GM12878 (cell line): ENCODE measurements at regions not wholly inside any gene's neighbourhood (a gene's known extent, or its start where the extent isn't known, plus 50 kb on each side); places are given as distances from the start of the nearest gene placed in this dataset.

Source experiments
- ATAC-seq: fragments of 200-7000 bp; cut with Tn5 transposase; 3 replicates; pipeline ENCODE4 v1.9.1; 2020; ENCODE audit warnings: mild to moderate bottlenecking, moderate library complexity
- BruUV-seq: library from RNA; stranded (reverse); fragments of 400-500 nt; replicated peaks from 2 replicates; lab custom pipeline; 2021; lab: Mats Ljungman, UMichigan
- CTCF ChIA-PET: fragments of 300-600 bp; sonication (Branson Sonifier 250); formaldehyde crosslinking; extraction: SDS; loops from one replicate; lab custom pipeline; 2021; ENCODE audit warnings: inconsistent platforms; lab: Yijun Ruan, JAX
- POLR2A ChIA-PET: fragments of 350-600 bp; formaldehyde crosslinking; extraction: SDS; loops from one replicate; lab custom pipeline; 2021; ENCODE audit warnings: inconsistent platforms; lab: Charles Lee
- RAD21 ChIA-PET: fragments of 300-600 bp; sonication (Branson Sonifier 250); formaldehyde crosslinking; loops from one replicate; lab custom pipeline; 2023; ENCODE audit warnings: antibody characterized with exemption; ENCODE audit not compliant: unreplicated experiment; lab: Charles Lee
- SMC1A ChIA-PET: fragments of 300-600 bp; sonication (Branson Sonifier 250); formaldehyde crosslinking; loops from one replicate; lab custom pipeline; 2023; ENCODE audit not compliant: unreplicated experiment, uncharacterized antibody; lab: Charles Lee
- DNase-seq: peaks from one replicate; pipeline ENCODE4 v3.0.0-alpha.2; 2011; ENCODE audit warnings: low read depth, low spot score
- FAIRE-seq: peaks from 3 replicates; lab custom pipeline; 2011; peaks lifted over from hg19 to GRCh38; lab: Jason Lieb, UNC
- H2AFZ ChIP-seq: 2 replicates; pipeline ENCODE4 v1.6.0; 2011; ENCODE audit warnings: low read depth, low read length, control low read depth; ENCODE audit not compliant: control insufficient read depth
- H3K27ac ChIP-seq: 2 replicates; pipeline ENCODE4 v1.5.1; 2011; ENCODE audit warnings: control low read depth; ENCODE audit not compliant: control insufficient read depth, insufficient read depth
- H3K27me3 ChIP-seq, 2 experiments: replicated peaks in 1 of 2; 2 replicates each; pipeline versions ENCODE4 v1.6.0 to v1.6.1; 2011; ENCODE audit warnings: low read length in 1 of 2; ENCODE audit not compliant: control insufficient read depth in 2 of 2, insufficient read depth in 2 of 2
- H3K36me3 ChIP-seq, 2 experiments: 2 replicates each; pipeline ENCODE4 v1.5.1; 2011; ENCODE audit warnings: low read length in 1 of 2; ENCODE audit not compliant: control insufficient read depth in 2 of 2, insufficient read depth in 2 of 2
- H3K4me1 ChIP-seq: 2 replicates; pipeline ENCODE4 v1.6.1; 2011; ENCODE audit warnings: mild to moderate bottlenecking, low read length, moderate library complexity, mixed read lengths; ENCODE audit not compliant: control insufficient read depth, insufficient read depth
- H3K4me2 ChIP-seq: 2 replicates; pipeline ENCODE4 v1.6.0; 2011; ENCODE audit warnings: control low read depth; ENCODE audit not compliant: control insufficient read depth, insufficient read depth
- H3K4me3 ChIP-seq: fragments of 200-600 bp; sonication (generic); 2 replicates; pipeline ENCODE4 v1.5.1; 2016
- H3K79me2 ChIP-seq: 2 replicates; pipeline ENCODE4 v1.6.0; 2011; ENCODE audit warnings: low read length; ENCODE audit not compliant: control insufficient read depth, insufficient read depth
- H3K9ac ChIP-seq: 2 replicates; pipeline ENCODE4 v1.8.0; 2011; ENCODE audit warnings: low read length, control low read depth, mixed read lengths; ENCODE audit not compliant: control insufficient read depth, insufficient read depth
- H3K9me3 ChIP-seq: replicated peaks from 3 replicates; pipeline ENCODE4 v1.5.1; 2011; ENCODE audit warnings: mild to moderate bottlenecking, low read length; ENCODE audit not compliant: control insufficient read depth, insufficient read depth
- H4K20me1 ChIP-seq: 2 replicates; pipeline ENCODE4 v1.6.0; 2011; ENCODE audit not compliant: control insufficient read depth, insufficient read depth
- BACH1 ChIP-seq: fragments of 450-650 bp; IDR thresholded peaks from 2 replicates; pipeline ENCODE4 v1.6.1; 2017; ENCODE audit warnings: mild to moderate bottlenecking, borderline replicate concordance
- CBX3 ChIP-seq: fragments of 200-600 bp; sonication (generic); IDR thresholded peaks from 2 replicates; pipeline ENCODE4 v1.6.1; 2016; ENCODE audit warnings: low read depth, borderline replicate concordance
- IKZF1 ChIP-seq: fragments of 450-650 bp; conservative IDR thresholded peaks from 2 replicates; pipeline ENCODE4 v1.6.1; 2017; ENCODE audit warnings: antibody characterized with exemption, mild to moderate bottlenecking
- JUND ChIP-seq: IDR thresholded peaks from 2 replicates; pipeline ENCODE4 v1.6.1; 2012; ENCODE audit warnings: low read depth, mild to moderate bottlenecking, low read length, improper control_type of control experiment, moderate library complexity
- NBN ChIP-seq: fragments of 450-650 bp; IDR thresholded peaks from 2 replicates; pipeline ENCODE4 v1.6.1; 2016
- NFYA ChIP-seq: IDR thresholded peaks from 2 replicates; pipeline ENCODE4 v1.6.1; 2011; ENCODE audit warnings: low read depth, mild to moderate bottlenecking, low read length, improper control_type of control experiment, borderline replicate concordance
- SKIL ChIP-seq: fragments of 450-650 bp; IDR thresholded peaks from 2 replicates; pipeline ENCODE4 v1.6.1; 2017; ENCODE audit warnings: mild to moderate bottlenecking, low read depth, inconsistent platforms; ENCODE audit not compliant: poor library complexity, severe bottlenecking
- SRF ChIP-seq, 2 experiments: IDR thresholded peaks; 2 replicates each; pipeline ENCODE4 v1.6.1; 2011; ENCODE audit warnings: low read depth in 2 of 2, low read length in 2 of 2, mild to moderate bottlenecking in 1 of 2, moderate library complexity in 1 of 2
- SUZ12 ChIP-seq: fragments of 200-600 bp; sonication (generic); IDR thresholded peaks from one replicate; pipeline ENCODE4 v1.6.1; 2018; ENCODE audit warnings: antibody characterized with exemption, mild to moderate bottlenecking; ENCODE audit not compliant: unreplicated experiment
- TAF1 ChIP-seq: IDR thresholded peaks from 2 replicates; pipeline ENCODE4 v1.6.1; 2011; ENCODE audit warnings: mild to moderate bottlenecking, low read depth, low read length, borderline replicate concordance
- USF1 ChIP-seq: IDR thresholded peaks from 2 replicates; pipeline ENCODE4 v1.6.1; 2011; ENCODE audit warnings: borderline replicate concordance, low read depth, mild to moderate bottlenecking, moderate library complexity, mixed read lengths, low read length; ENCODE audit not compliant: insufficient read depth; ENCODE audit errors: extremely low read length
- YBX1 ChIP-seq: fragments of 450-650 bp; IDR thresholded peaks from 2 replicates; pipeline ENCODE4 v1.6.1; 2016; ENCODE audit warnings: antibody characterized with exemption
- WGBS: methylation state at CpG from one replicate; pipeline ENCODE4 v1.1.6; 2016; ENCODE audit warnings: low lambda C conversion rate; ENCODE audit not compliant: insufficient replicate concordance, insufficient coverage; ENCODE audit errors: missing lambda C conversion rate; 5-methylcytosine and 5-hydroxymethylcytosine counted together
- in situ Hi-C: fragments of 300-500 bp; cut with MboI; formaldehyde crosslinking; loops from 9 replicates; pipeline ENCODE4 v1.14.3; 2018; ENCODE audit warnings: mixed read lengths
- intact Hi-C: fragments of 100-400 bp; cut with micrococcal nuclease; formaldehyde crosslinking; loops from one replicate; pipeline ENCODE4 v1.14.2; 2022; ENCODE audit not compliant: unreplicated experiment
- TF ChIP-seq, protein P1 (sequence below): IDR thresholded peaks from 2 replicates; pipeline ENCODE4 v1.6.1; 2012; ENCODE audit warnings: improper control_type of control experiment, low read depth, low read length; ENCODE audit not compliant: insufficient replicate concordance
- TF ChIP-seq, protein P2 (sequence below): IDR thresholded peaks from 2 replicates; pipeline ENCODE4 v1.6.1; 2012; ENCODE audit warnings: low read depth, low read length, improper control_type of control experiment

GRCh38 chr2:155115846-155116245, 417.4 kb downstream of the KCNJ3 start:
- BruUV-seq = no TSS peak
- in situ Hi-C loops = no loop called here
- ATAC-seq (no peak), FAIRE-seq (no peak)
- Histone ChIP-seq H3K4me1 (no peaks in the 10 kb centered on the region), H3K27me3 (no peaks in the 10 kb centered on the region), H2AFZ (no peak overlapping the region), H3K9me3 (peaks cover 3% of the 10 kb centered on the region; the same call in 2 of the 3 replicates), H4K20me1 (no peaks in the 10 kb centered on the region), H3K4me3 (no peak overlapping the region), H3K9ac (no peak overlapping the region)
- WGBS = 74% methylated on average over 1 of the region's 1 CpG
- ChIA-PET CTCF (no interaction called here), RAD21 (no interaction called here)
- TF ChIP-seq SRF (IDR thresholded peaks at IDR 0.05; ENCODE audit: low read depth in 2 of 2, low read length in 2 of 2) (no peak), NBN (no peak), BACH1 (no peak), USF1 (no peak), JUND (no peak), TAF1 (no peak), YBX1 (no peak), SKIL (no peak), NFYA (no peak), IKZF1 (no peak), SUZ12 (no peak), CBX3 (no peak)
- TF ChIP-seq, protein P1, sequence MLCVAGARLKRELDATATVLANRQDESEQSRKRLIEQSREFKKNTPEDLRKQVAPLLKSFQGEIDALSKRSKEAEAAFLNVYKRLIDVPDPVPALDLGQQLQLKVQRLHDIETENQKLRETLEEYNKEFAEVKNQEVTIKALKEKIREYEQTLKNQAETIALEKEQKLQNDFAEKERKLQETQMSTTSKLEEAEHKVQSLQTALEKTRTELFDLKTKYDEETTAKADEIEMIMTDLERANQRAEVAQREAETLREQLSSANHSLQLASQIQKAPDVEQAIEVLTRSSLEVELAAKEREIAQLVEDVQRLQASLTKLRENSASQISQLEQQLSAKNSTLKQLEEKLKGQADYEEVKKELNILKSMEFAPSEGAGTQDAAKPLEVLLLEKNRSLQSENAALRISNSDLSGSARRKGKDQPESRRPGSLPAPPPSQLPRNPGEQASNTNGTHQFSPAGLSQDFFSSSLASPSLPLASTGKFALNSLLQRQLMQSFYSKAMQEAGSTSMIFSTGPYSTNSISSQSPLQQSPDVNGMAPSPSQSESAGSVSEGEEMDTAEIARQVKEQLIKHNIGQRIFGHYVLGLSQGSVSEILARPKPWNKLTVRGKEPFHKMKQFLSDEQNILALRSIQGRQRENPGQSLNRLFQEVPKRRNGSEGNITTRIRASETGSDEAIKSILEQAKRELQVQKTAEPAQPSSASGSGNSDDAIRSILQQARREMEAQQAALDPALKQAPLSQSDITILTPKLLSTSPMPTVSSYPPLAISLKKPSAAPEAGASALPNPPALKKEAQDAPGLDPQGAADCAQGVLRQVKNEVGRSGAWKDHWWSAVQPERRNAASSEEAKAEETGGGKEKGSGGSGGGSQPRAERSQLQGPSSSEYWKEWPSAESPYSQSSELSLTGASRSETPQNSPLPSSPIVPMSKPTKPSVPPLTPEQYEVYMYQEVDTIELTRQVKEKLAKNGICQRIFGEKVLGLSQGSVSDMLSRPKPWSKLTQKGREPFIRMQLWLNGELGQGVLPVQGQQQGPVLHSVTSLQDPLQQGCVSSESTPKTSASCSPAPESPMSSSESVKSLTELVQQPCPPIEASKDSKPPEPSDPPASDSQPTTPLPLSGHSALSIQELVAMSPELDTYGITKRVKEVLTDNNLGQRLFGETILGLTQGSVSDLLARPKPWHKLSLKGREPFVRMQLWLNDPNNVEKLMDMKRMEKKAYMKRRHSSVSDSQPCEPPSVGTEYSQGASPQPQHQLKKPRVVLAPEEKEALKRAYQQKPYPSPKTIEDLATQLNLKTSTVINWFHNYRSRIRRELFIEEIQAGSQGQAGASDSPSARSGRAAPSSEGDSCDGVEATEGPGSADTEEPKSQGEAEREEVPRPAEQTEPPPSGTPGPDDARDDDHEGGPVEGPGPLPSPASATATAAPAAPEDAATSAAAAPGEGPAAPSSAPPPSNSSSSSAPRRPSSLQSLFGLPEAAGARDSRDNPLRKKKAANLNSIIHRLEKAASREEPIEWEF = no peak
- TF ChIP-seq, protein P2, sequence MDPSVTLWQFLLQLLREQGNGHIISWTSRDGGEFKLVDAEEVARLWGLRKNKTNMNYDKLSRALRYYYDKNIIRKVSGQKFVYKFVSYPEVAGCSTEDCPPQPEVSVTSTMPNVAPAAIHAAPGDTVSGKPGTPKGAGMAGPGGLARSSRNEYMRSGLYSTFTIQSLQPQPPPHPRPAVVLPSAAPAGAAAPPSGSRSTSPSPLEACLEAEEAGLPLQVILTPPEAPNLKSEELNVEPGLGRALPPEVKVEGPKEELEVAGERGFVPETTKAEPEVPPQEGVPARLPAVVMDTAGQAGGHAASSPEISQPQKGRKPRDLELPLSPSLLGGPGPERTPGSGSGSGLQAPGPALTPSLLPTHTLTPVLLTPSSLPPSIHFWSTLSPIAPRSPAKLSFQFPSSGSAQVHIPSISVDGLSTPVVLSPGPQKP = no peak
- TF ChIP-seq, all 136 proteins: peak for 0
- no peak for DNase-seq
- intact Hi-C loops = no loop called here
- ChIA-PET SMC1A (no interaction called here), POLR2A (no interaction called here)
- Histone ChIP-seq H3K27ac (no peak overlapping the region), H3K36me3 (no peaks in the 10 kb centered on the region), H3K79me2 (no peaks in the 10 kb centered on the region), H3K4me2 (no peak overlapping the region)
